Smooth muscle cell (in vitro differentiated cells): ENCODE measurements at regions not wholly inside any gene's neighbourhood (a gene's known extent, or its start where the extent isn't known, plus 50 kb on each side); places are given as distances from the start of the nearest gene placed in this dataset.

Experiments
- DNase-seq: peaks from one replicate; lab custom pipeline; 2025; ENCODE audit not compliant: unreplicated experiment; lab: John Stamatoyannopoulos, UW
- H2AFZ ChIP-seq: fragments of 200-600 bp; sonication (generic); 2 replicates; pipeline ENCODE4 v1.6.0; 2016; ENCODE audit warnings: antibody characterized with exemption, low read depth, mild to moderate bottlenecking
- H3F3A ChIP-seq: fragments of 200-600 bp; sonication (generic); 2 replicates; pipeline ENCODE4 v1.6.0; 2017; ENCODE audit warnings: antibody characterized with exemption, low read depth
- H3K27ac ChIP-seq: fragments of 200-600 bp; sonication (generic); 2 replicates; pipeline ENCODE4 v1.5.1; 2016; ENCODE audit warnings: low read depth, mild to moderate bottlenecking
- H3K27me3 ChIP-seq: fragments of 200-600 bp; sonication (generic); 2 replicates; pipeline ENCODE4 v1.6.1; 2016; ENCODE audit warnings: low read depth, mild to moderate bottlenecking
- H3K36me3 ChIP-seq: fragments of 200-600 bp; sonication (generic); 2 replicates; pipeline ENCODE4 v1.5.1; 2016; ENCODE audit warnings: low read depth
- H3K4me1 ChIP-seq: fragments of 200-600 bp; sonication (generic); 2 replicates; pipeline ENCODE4 v1.5.1; 2016; ENCODE audit warnings: low read depth
- H3K4me2 ChIP-seq: fragments of 200-600 bp; sonication (generic); 2 replicates; pipeline ENCODE4 v1.6.0; 2016; ENCODE audit warnings: mild to moderate bottlenecking
- H3K4me3 ChIP-seq: fragments of 200-600 bp; sonication (generic); 2 replicates; pipeline ENCODE4 v1.5.1; 2016; ENCODE audit warnings: mild to moderate bottlenecking
- H3K79me2 ChIP-seq: fragments of 200-600 bp; sonication (generic); 2 replicates; pipeline ENCODE4 v1.6.0; 2016; ENCODE audit warnings: low read depth, mild to moderate bottlenecking
- H3K9ac ChIP-seq: fragments of 200-600 bp; sonication (generic); 2 replicates; pipeline ENCODE4 v1.6.0; 2016; ENCODE audit warnings: low read depth
- H3K9me3 ChIP-seq: fragments of 200-600 bp; sonication (generic); replicated peaks from 2 replicates; pipeline ENCODE4 v1.5.1; 2016; ENCODE audit warnings: low read depth
- H4K20me1 ChIP-seq: fragments of 200-600 bp; sonication (generic); 2 replicates; pipeline ENCODE4 v1.6.0; 2016; ENCODE audit warnings: low read depth
- WGBS: methylation state at CpG from one replicate; pipeline ENCODE4 v1.1.7; 2016; ENCODE audit warnings: low lambda C conversion rate; 5-methylcytosine and 5-hydroxymethylcytosine counted together
- TF ChIP-seq, protein P1 (sequence below): fragments of 200-600 bp; sonication (generic); IDR thresholded peaks from 2 replicates; pipeline ENCODE4 v1.5.1; 2017; ENCODE audit warnings: borderline replicate concordance, mild to moderate bottlenecking, antibody characterized with exemption; ENCODE audit not compliant: insufficient read depth, poor library complexity, severe bottlenecking

DNA sequence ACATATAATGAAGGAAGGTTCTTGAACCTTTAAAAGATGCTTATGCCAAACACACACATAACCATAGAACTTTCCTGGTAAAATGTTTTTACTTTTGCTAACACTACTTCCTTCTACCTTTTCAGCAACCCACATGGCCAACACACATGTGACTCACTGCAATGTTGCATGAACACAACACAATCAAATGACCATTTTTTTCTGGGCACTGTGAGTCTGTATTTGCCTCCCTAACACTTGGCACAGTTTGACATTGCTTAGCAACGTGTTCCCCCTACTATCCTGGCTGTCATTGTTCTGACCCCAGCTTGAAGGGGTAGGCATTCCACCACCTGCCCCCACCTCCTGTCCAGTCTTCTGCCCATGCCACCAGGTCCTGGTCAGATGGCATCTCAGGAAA, 169.4 kb upstream of the PRNP start:
- H2AFZ ChIP-seq, result no peak overlapping the region

DNA sequence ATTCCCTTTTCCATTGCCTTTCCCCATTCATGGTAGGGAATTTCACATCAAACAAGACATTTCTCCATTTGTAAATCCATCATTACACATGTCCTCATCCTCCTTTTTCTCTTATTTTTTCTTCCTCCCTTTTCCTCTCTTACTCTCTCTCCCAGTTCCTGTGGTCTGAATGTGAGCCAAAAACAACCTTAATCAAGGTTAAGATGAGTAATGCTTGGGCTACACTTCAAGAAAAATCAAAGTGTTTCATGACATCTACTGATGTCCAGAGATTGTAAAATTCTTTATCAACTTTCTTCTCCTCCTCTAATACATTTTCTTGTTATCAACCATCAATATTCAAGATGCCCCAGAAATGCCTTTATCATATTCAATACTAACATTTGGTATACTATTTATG, 172.5 kb upstream of the PRNP start:
- Histone ChIP-seq H4K20me1 (no peaks in the 10 kb centered on the region), H3K27me3 (no peaks in the 10 kb centered on the region), H2AFZ (no peak overlapping the region), H3K36me3 (no peaks in the 10 kb centered on the region), H3K4me2 (no peak overlapping the region), H3K27ac (no peak overlapping the region), H3K4me1 (peaks cover 5% of the 10 kb centered on the region), H3K9me3 (no peaks in the 10 kb centered on the region), H3K79me2 (no peaks in the 10 kb centered on the region), H3K4me3 (no peak overlapping the region), H3K9ac (no peak overlapping the region), H3F3A (no peaks in the 10 kb centered on the region)
- no peak for DNase-seq
- TF ChIP-seq, protein P1, sequence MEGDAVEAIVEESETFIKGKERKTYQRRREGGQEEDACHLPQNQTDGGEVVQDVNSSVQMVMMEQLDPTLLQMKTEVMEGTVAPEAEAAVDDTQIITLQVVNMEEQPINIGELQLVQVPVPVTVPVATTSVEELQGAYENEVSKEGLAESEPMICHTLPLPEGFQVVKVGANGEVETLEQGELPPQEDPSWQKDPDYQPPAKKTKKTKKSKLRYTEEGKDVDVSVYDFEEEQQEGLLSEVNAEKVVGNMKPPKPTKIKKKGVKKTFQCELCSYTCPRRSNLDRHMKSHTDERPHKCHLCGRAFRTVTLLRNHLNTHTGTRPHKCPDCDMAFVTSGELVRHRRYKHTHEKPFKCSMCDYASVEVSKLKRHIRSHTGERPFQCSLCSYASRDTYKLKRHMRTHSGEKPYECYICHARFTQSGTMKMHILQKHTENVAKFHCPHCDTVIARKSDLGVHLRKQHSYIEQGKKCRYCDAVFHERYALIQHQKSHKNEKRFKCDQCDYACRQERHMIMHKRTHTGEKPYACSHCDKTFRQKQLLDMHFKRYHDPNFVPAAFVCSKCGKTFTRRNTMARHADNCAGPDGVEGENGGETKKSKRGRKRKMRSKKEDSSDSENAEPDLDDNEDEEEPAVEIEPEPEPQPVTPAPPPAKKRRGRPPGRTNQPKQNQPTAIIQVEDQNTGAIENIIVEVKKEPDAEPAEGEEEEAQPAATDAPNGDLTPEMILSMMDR, result no peak

More for the DNA sequence above, 169.4 kb upstream of the PRNP start:
- Histone ChIP-seq H3K4me2 (no peak overlapping the region), H4K20me1 (no peaks in the 10 kb centered on the region), H3K27ac (no peak overlapping the region), H3K4me3 (no peak overlapping the region), H3K9ac (no peak overlapping the region), H3K4me1 (peaks cover 5% of the 10 kb centered on the region), H3K79me2 (no peaks in the 10 kb centered on the region), H3K9me3 (no peaks in the 10 kb centered on the region), H3K27me3 (no peaks in the 10 kb centered on the region), H3F3A (no peaks in the 10 kb centered on the region), H3K36me3 (no peaks in the 10 kb centered on the region)
- 85% methylated on average over 1 of the region's 1 CpG for WGBS
- TF ChIP-seq, protein P1, result no peak
- no peak for DNase-seq

DNA sequence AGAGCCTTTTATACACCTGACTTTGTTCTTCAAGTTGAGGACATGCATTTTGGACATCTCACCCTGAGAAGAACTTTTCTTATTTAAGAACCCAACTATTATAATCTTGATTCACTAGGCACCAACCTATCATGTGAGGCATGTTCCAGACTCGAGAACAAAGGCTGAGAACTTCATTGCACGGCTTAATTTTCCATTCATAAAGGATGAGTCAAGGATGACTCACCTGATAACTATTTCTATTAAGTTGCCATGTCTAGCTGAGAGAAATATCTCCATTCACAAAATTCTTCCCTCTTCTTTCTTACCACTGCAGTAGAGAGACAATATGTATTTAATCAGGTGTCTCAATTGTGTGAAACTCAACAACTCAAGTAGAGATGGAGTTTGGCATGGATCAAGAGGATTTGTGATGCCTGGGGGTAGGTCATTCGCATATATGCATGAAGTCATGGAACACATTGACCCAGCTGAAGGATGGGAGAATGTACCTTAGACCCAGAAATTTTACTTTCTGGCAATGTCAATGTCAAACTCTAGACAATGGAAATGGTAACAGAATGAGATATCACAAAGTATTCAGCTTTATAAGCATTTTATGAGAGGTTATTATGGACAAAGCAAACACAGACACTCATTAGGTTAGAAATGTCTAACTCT, 173.2 kb upstream of the PRNP start:
- Histone ChIP-seq H3K4me1 (peaks cover 2% of the 10 kb centered on the region), H3K27ac (peak overlapping the region; percentile 13), H3K4me3 (no peak overlapping the region)

More for the DNA sequence above, 173.2 kb upstream of the PRNP start:
- no peak for DNase-seq
- H3F3A ChIP-seq, result no peaks in the 10 kb centered on the region
- H2AFZ ChIP-seq, result no peak overlapping the region
- H3K4me2 ChIP-seq, result no peak overlapping the region
- no peaks in the 10 kb centered on the region for H3K79me2 ChIP-seq
- no peaks in the 10 kb centered on the region for H4K20me1 ChIP-seq
- WGBS, result 41% methylated on average over 3 of the region's 3 CpGs
- H3K9ac ChIP-seq, result no peak overlapping the region
- no peaks in the 10 kb centered on the region for H3K9me3 ChIP-seq
- no peaks in the 10 kb centered on the region for H3K27me3 ChIP-seq
- TF ChIP-seq, protein P1, result no peak
- H3K36me3 ChIP-seq, result no peaks in the 10 kb centered on the region
